Endothelial cell of umbilical vein (primary cell): ENCODE measurements at regions not wholly inside any gene's neighbourhood (a gene's known extent, or its start where the extent isn't known, plus 50 kb on each side); places are given as distances from the start of the nearest gene placed in this dataset.

Experiments used
- BruUV-seq: library from RNA; stranded (reverse); fragments of 400-500 nt; replicated peaks from 2 replicates; lab custom pipeline; 2021; lab: Mats Ljungman, UMichigan
- CTCF ChIA-PET: fragments of 300-600, 350-600 bp; sonication (Branson Sonifier 250); formaldehyde crosslinking; loops from one replicate; lab custom pipeline; 2021; ENCODE audit warnings: antibody characterized with exemption, inconsistent platforms; lab: Charles Lee
- POLR2A ChIA-PET: fragments of 300-600, 350-600 bp; sonication (Branson Sonifier 250); formaldehyde crosslinking; loops from one replicate; lab custom pipeline; 2021; ENCODE audit warnings: antibody characterized with exemption, inconsistent platforms; lab: Charles Lee
- DNase-seq: peaks from one replicate; pipeline ENCODE4 v3.0.0-alpha.2; 2011; ENCODE audit warnings: low read depth, low spot score
- FAIRE-seq: peaks from 2 replicates; lab custom pipeline; 2011; peaks lifted over from hg19 to GRCh38; lab: Jason Lieb, UNC
- H2AFZ ChIP-seq: 2 replicates; pipeline ENCODE4 v1.6.0; 2012; ENCODE audit warnings: low read depth, low read length, control low read depth, inconsistent platforms
- H3K27ac ChIP-seq: 2 replicates; pipeline ENCODE4 v1.5.1; 2011; ENCODE audit warnings: low read depth, mild to moderate bottlenecking, control low read depth, low read length, moderate library complexity; ENCODE audit not compliant: insufficient read depth
- H3K27me3 ChIP-seq, 2 experiments: 2 replicates each; pipeline versions ENCODE4 v1.6.0 to v1.6.1; 2011; ENCODE audit warnings: low read length in 2 of 2, mixed read lengths in 1 of 2; ENCODE audit not compliant: control insufficient read depth in 2 of 2, insufficient read depth in 2 of 2
- H3K36me3 ChIP-seq, 2 experiments: 2 replicates in 1 of 2; 3 replicates in 1 of 2; pipeline ENCODE4 v1.5.1; 2011; ENCODE audit warnings: low read length in 2 of 2, mild to moderate bottlenecking in 1 of 2, moderate library complexity in 1 of 2; ENCODE audit not compliant: control insufficient read depth in 2 of 2, insufficient read depth in 2 of 2; ENCODE audit errors: extremely low read depth in 1 of 2
- H3K4me1 ChIP-seq: 3 replicates; pipeline ENCODE4 v1.5.1; 2011; ENCODE audit warnings: mild to moderate bottlenecking, low read length; ENCODE audit not compliant: control insufficient read depth, insufficient read depth; ENCODE audit errors: extremely low read depth
- H3K4me2 ChIP-seq: 2 replicates; pipeline ENCODE4 v1.6.1; 2011; ENCODE audit warnings: low read length, control low read depth, mixed read lengths; ENCODE audit not compliant: insufficient read depth
- H3K4me3 ChIP-seq, 3 experiments: fragments of 200-600 bp in 1 of 3; sonication (generic), shearing (Covaris generic) in 1 of 3; replicated peaks in 1 of 3; 2 replicates each; pipeline ENCODE4 v1.5.1; 2011 to 2016; ENCODE audit warnings: control low read depth in 3 of 3, low read length in 3 of 3, mild to moderate bottlenecking in 2 of 3, inconsistent platforms in 1 of 3, low read depth in 1 of 3, moderate library complexity in 1 of 3; ENCODE audit not compliant: insufficient read depth in 1 of 3
- H3K79me2 ChIP-seq: 2 replicates; pipeline ENCODE4 v1.6.0; 2012; ENCODE audit warnings: low read length, inconsistent platforms; ENCODE audit not compliant: control insufficient read depth, insufficient read depth
- H3K9ac ChIP-seq: replicated peaks from 2 replicates; pipeline ENCODE3; 2011; ENCODE audit warnings: low read length, control low read depth; ENCODE audit not compliant: insufficient read depth; ENCODE audit errors: extremely low read depth
- H3K9me1 ChIP-seq: replicated peaks from 3 replicates; pipeline ENCODE4 v1.6.0; 2011; ENCODE audit warnings: mild to moderate bottlenecking, low read length; ENCODE audit not compliant: control insufficient read depth, insufficient read depth; ENCODE audit errors: extremely low read depth
- H3K9me3 ChIP-seq: replicated peaks from 2 replicates; pipeline ENCODE4 v1.5.1; 2012; ENCODE audit warnings: low read length, inconsistent platforms; ENCODE audit not compliant: control insufficient read depth, insufficient read depth
- H4K20me1 ChIP-seq: replicated peaks from 2 replicates; pipeline ENCODE3; 2011; ENCODE audit warnings: mild to moderate bottlenecking, low read length; ENCODE audit not compliant: control insufficient read depth, insufficient read depth; ENCODE audit errors: extremely low read depth
- EZH2 ChIP-seq: IDR thresholded peaks from 2 replicates; pipeline ENCODE4 v1.6.1; 2012; ENCODE audit warnings: borderline replicate concordance, low read depth, mild to moderate bottlenecking, moderate library complexity, low read length, inconsistent platforms; ENCODE audit not compliant: severe bottlenecking
- FOS ChIP-seq: IDR thresholded peaks from 2 replicates; pipeline ENCODE4 v1.6.1; 2011; ENCODE audit warnings: mild to moderate bottlenecking, low read length, moderate library complexity, borderline replicate concordance; ENCODE audit not compliant: insufficient read depth
- GATA2 ChIP-seq: IDR thresholded peaks from 2 replicates; pipeline ENCODE4 v1.7.0; 2011; ENCODE audit warnings: low read depth, mild to moderate bottlenecking, moderate library complexity, mixed read lengths, low read length; ENCODE audit not compliant: insufficient read length, insufficient read depth
- JUN ChIP-seq: IDR thresholded peaks from 2 replicates; pipeline ENCODE4 v1.6.1; 2011; ENCODE audit warnings: borderline replicate concordance, low read depth; ENCODE audit not compliant: insufficient read length, insufficient read depth
- MYC ChIP-seq: IDR thresholded peaks from one replicate; pipeline ENCODE4 v1.6.1; 2011; ENCODE audit warnings: mild to moderate bottlenecking, low read depth, low read length
- POLR2A ChIP-seq: IDR thresholded peaks from 2 replicates; pipeline ENCODE4 v1.6.1; 2012; ENCODE audit warnings: low read depth, mild to moderate bottlenecking, control low read depth, low read length
- POLR2AphosphoS5 ChIP-seq: IDR thresholded peaks from 2 replicates; pipeline ENCODE4 v1.6.1; 2012; ENCODE audit warnings: low read depth, mild to moderate bottlenecking, control low read depth, low read length, moderate library complexity; ENCODE audit not compliant: insufficient read depth
- dilution Hi-C: fragments of 300-500 bp; cut with MboI; formaldehyde crosslinking; loops from one replicate; pipeline ENCODE4 v1.15.0; 2019; ENCODE audit warnings: low sequenced_read_pairs; ENCODE audit not compliant: extremely low pct_ligation_motif_present
- intact Hi-C: fragments of 100-400 bp; cut with micrococcal nuclease; formaldehyde crosslinking; loops from one replicate; pipeline ENCODE4 v1.10.0; 2022
- TF ChIP-seq, protein P1 (sequence below): IDR thresholded peaks from 2 replicates; pipeline ENCODE4 v1.6.1; 2011; ENCODE audit not compliant: insufficient read depth, insufficient read length
- TF ChIP-seq, protein P2 (sequence below), 2 donors: IDR thresholded peaks; 1 replicate in 1 of 2; 2 replicates in 1 of 2; pipeline ENCODE4 v1.5.1; 2011; ENCODE audit warnings: low read length in 2 of 2, mild to moderate bottlenecking in 2 of 2, moderate library complexity in 2 of 2, control low read depth in 1 of 2, inconsistent platforms in 1 of 2, low read depth in 1 of 2; ENCODE audit not compliant: insufficient read depth in 1 of 2; ENCODE audit errors: extremely low read depth in 1 of 2

DNA sequence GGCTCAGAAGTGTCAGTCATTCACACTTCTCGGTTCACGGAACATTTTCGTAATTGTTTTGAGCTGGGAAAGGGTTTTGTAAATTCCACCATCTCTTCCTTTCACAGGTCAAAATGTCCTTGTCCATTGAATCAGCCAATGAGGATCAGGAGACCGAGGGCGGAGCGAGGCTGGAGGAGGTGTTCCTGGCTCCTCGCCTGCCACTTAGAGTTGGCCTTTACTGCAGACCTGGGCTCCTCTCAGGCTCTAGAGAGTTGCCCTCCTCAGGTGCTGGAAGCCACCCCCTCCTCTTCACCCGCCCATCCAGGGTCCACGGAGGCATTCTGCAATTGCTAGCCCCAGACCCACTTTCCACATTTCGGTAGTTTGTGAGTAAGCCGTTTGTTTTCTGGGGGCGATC, 370.4 kb downstream of the IRS2 start:
- no peak for DNase-seq
- ChIA-PET POLR2A (no interaction called here), CTCF (no interaction called here)
- Histone ChIP-seq H2AFZ (no peak overlapping the region), H3K79me2 (no peaks in the 10 kb centered on the region), H3K9me1 (no peaks in the 10 kb centered on the region), H3K36me3 (no peaks in the 10 kb centered on the region), H3K4me1 (no peaks in the 10 kb centered on the region), H3K4me3 (no peak overlapping the region), H3K9ac (no peak overlapping the region), H3K4me2 (no peak overlapping the region), H3K27me3 (no peaks in the 10 kb centered on the region), H3K9me3 (no peaks in the 10 kb centered on the region), H4K20me1 (no peaks in the 10 kb centered on the region), H3K27ac (no peak overlapping the region)
- BruUV-seq = no TSS peak
- FAIRE-seq = no peak
- dilution Hi-C loops = no loop called here
- intact Hi-C loops = no loop called here
- TF ChIP-seq POLR2AphosphoS5 (no peak), FOS (no peak), EZH2 (no peak), GATA2 (no peak), MYC (no peak), JUN (no peak), POLR2A (no peak)
- TF ChIP-seq, protein P1, sequence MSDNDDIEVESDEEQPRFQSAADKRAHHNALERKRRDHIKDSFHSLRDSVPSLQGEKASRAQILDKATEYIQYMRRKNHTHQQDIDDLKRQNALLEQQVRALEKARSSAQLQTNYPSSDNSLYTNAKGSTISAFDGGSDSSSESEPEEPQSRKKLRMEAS = no peak
- TF ChIP-seq, protein P2, sequence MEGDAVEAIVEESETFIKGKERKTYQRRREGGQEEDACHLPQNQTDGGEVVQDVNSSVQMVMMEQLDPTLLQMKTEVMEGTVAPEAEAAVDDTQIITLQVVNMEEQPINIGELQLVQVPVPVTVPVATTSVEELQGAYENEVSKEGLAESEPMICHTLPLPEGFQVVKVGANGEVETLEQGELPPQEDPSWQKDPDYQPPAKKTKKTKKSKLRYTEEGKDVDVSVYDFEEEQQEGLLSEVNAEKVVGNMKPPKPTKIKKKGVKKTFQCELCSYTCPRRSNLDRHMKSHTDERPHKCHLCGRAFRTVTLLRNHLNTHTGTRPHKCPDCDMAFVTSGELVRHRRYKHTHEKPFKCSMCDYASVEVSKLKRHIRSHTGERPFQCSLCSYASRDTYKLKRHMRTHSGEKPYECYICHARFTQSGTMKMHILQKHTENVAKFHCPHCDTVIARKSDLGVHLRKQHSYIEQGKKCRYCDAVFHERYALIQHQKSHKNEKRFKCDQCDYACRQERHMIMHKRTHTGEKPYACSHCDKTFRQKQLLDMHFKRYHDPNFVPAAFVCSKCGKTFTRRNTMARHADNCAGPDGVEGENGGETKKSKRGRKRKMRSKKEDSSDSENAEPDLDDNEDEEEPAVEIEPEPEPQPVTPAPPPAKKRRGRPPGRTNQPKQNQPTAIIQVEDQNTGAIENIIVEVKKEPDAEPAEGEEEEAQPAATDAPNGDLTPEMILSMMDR (IDR thresholded peaks at IDR 0.05; ENCODE audit: extremely low read depth in 1 of 2, insufficient read depth in 1 of 2, low read depth in 1 of 2, low read length in 2 of 2) = no peak
